Smooth muscle cell of the brain vasculature (primary cell): ENCODE measurements at regions not wholly inside any gene's neighbourhood (a gene's known extent, or its start where the extent isn't known, plus 50 kb on each side); places are given as distances from the start of the nearest gene placed in this dataset.
"Not testable (repeated sequence)": the region's sequence is repeated elsewhere in the genome, so short reads cannot be mapped to it uniquely, and the experiment has no call there.

ENCODE experiments used
- DNase-seq: peaks from one replicate; pipeline ENCODE4 v3.0.0-alpha.2; 2012; ENCODE audit warnings: low read depth, low spot score

DNA sequence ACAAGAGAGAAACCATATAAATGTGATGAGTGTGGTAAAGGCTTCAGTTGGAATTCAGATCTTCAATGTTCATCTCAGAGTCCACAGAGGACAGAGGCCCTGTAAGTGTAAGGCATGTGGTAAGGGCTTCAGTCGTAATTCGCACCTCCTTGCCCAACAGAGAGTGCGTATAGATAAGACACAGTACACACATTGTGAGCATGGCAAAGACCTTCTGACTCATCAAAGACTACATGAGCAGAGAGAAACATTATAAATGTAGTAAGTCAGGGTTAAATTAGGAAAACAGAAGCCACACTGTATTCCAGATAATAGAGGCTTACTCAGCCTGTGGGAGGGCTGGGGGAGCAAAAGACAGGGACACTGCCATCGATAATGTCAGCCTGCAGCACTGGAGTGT lies 98.1 kb upstream of the GPR39 start:
- DNase-seq, result not testable (repeated sequence)

DNA sequence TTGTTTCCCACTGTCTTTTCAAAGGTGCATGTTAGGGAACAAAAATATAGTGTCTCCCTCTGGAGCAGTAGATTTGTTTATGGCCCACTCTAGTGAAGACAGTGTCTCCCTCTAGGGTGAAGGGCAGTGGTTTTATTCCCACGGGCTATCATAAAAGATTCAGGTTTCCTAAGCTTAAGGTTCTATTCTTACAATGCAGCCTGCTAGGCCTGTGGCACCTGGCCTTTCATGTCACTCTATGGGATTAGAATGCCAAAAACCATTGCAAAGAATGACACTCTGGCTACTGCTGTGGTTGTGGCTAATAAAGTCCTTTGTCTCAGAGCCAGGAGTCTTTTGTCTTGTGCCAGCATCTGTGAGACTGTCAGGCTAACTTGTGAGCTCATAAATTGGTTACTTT lies 92.6 kb upstream of the GPR39 start:
- not testable (repeated sequence) for DNase-seq

DNA sequence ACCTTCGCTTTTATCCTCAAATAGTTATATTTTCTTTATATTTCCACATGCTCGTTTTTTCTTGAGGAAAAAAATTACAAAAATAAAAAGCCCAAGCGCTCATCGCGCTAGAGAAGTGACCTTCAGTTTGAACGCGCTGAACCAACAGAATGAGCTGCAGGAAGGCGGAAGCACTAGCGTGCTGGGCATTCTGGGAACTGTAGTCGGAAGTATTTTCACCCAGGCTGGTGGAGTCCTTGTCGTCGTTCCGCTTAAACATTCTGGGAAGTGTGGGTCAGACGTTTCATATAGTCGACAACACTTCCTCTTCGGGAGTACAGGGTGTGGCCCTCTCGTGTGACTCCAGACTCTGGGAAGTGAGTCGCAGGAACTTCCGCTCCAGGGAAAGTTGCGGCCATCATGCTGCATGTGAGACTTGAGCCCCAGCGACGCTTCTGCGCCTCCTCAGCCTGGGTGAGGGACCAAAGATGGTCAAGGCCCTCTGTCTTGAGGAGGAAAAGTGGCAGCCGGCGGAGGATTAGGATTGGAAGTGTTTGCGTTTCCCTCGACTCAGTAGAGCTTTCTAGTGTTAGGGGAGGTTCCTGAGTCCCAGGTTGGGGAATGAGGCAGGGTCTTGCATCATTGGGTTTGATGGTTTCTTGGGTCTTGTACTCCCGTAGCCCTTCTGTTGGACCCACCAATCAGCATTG lies 84.1 kb upstream of the GPR39 start:
- not testable (repeated sequence) for DNase-seq

DNA sequence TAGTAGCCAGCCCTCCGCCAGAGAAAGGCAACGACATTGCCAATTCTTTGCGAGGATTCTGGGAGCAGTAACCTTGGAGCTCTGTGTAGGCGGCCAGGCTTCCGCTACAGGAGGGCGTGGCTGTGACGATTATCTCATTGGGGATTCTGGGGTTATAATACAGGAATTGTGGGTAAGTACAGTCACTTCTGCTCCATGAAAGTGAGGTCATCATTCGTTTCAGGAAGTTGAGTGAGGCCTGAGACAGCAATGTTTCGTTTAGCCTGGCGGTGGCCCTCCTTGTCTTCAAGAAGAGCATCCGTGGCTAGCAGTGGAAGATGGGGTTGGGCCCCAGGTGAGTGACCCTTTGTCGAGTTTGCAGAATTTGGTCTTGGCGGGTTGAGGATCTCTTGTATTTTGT lies 79.5 kb upstream of the GPR39 start:
- DNase-seq, result not testable (repeated sequence)

DNA sequence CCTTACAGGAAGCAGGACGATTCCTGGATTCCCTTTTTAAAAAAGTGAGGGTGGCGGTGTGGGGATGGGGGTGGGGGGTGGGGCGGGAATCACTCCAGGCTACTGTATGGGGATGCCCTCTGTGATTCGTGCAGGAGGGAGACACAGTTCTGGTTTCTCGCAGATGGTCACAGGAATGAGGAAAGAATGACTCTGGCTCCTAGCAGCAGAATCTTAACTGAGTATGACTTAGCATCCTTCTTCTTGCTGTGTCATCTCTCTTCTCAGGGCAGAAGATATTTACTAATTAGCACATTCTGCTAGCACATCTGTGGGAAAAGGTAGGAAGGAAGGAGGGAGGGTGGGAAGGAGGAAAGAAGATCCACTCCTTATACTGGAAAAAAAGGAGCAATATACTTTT lies 78.8 kb upstream of the GPR39 start:
- DNase-seq, result not testable (repeated sequence)

DNA sequence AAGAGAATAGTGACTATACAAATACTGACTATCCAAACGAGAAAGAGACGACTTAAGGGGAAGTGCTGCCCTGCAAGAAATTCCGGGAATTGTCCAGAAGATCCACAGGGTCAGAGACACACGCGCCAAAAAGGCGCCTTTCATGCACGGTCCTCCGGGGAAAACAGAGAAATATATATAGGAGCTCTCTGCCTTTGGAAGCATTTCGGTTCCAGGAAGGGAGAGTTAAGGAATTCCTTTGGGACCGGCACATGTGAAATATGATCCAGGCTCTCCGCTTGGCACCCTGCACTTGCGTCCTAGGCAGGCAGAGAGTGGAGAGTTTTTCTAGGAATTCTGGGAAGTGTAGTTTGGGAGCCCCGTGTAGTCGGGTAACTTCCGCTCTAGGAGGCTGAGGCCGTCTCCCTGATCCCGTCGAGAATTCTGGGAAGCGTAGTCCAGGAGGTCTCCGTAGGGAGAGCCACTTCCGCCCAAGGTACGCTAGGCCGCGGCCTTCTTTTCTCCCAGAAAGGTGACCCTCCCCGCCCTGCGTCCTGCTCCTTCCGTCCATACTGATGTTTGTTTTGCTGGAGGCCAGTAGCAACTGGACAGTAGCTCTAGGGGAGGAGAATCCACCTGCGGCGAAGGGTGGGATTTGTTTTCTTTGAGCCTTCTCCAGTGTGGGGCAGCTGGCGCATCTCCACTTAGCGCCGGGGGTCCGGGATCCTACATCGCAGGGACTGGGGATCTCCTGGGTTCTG lies 69.4 kb upstream of the GPR39 start:
- DNase-seq, result peak; percentile 29

DNA sequence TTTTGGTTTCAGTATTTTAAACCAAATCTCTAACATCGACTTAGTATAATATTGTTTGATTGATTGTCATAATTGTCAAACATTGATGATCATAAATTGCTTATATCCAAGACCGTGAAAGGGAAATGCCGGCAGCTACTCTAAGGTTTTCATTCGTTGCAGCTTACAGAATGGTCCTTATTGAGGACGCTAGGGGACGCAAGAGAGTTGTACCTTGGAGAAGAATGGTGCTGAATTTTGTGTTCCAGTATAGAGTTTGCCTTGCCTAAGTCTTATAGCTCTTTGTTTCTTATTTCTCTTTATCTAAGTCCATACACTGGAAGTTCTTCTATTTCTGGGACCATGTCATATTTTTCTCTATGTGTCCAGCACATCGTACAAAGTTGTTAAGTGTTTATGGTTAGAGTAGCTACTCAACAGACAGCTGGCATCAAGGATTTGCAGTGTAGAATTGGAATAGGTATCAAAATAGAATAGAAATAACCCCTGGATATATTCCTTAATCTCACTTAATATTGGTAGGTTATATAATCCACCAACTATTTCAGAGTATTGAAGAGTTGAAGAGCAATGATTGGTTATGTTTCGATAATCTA lies 67.4 kb upstream of the GPR39 start:
- DNase-seq, result peak; percentile 28

DNA sequence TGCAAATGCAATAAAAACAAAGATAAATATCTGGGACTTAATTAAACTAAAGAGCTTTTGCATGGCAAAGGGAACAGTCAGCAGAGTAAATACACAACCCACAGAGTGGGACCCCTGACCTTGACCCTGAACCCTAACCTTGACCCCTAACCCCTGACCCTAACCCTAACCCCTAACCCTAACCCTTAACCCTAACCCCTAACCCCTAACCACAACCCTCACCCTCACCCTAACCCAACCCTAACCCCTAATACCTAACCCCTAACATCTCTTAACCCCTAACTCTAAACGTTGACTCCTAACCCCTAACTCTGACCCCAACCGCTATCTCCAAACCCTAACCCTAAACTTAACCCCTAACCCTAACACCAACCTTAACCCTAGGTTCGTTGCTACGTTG lies 64.9 kb upstream of the GPR39 start:
- not testable (repeated sequence) for DNase-seq

DNA sequence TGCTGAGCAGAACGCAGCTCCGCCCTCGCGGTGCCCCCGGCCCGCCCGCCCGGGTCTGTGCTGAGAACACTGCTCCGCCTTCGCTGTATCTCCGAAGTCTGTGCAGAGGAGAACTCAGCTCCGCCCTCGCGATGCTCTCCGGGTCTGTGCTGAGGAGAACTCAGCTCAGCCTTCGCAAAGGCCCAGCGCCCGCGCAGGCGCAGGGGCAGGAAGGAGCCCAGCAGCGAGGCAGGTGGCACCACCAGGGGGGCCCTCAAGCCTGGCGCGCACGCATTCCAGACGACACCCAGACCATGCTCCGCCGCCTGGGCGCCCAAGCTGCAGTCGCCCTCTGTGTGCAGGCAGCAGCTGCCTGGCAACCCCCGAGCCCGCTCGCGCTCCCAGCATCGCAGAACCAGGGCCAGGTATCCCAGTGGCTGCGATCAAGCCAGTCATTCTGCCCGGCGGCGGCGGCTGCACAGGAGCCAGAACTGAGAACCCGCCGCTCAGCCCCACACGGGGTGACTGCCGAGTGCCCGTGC lies 64.1 kb upstream of the GPR39 start:
- not testable (repeated sequence) for DNase-seq

DNA sequence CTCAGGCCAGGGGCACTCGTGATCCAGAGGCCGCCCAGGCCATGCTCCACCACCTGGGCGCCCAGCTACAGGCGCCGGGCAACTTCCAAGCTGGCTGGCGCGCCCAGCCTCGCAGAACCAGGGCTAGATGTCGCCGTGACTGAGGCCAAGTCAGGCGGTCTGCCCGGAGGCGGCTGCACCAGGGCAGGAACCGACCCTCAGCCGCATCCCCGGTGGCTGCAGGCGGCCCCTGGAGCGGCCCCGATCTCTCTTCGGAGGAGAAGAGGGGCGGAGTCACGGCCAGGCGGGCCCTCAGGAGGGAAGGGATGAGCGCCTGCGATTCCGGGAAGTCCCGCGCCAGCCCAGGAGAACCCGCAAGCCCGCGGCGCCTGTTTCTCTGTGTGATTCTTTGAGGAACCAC lies 63.2 kb upstream of the GPR39 start:
- not testable (repeated sequence) for DNase-seq

DNA sequence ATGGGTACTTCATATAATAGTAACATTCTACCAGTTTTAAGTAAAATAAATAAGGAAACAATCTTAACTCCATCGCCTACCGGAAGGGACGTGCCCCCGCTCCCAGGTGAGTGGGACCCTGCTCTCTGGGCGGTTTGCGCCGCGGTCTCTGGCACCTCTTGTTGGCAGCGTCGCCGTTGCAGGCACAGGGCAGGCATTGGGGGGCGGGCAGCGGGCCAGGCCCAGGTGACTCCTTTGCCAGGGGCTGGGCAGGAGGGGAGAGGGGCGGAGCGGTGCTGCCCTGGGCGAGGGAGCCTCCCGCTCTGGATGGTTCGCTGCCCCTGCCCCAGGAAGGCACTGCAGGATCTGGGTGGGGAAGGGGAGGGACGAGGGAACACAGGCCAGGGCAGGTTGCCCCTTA lies 55.6 kb upstream of the GPR39 start:
- DNase-seq, result not testable (repeated sequence)

DNA sequence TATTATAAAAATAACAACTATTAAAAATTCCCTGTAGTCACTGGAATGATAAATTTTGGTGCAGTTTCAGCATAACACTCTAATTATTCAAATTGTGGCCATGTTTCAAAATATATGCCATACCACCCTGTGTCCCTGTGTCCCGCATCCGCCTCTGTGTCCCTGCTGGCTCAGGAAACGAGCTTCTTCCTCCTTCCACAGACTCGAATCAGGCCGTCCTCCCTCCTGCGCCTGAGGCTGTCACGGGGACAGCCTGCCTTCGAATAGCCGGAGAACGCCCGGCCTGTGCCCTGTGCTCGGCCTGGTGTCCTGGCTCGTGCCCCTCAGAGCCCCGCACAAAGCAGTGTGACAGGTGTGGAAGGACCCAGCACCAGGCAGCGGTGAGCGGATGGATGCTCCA lies 55.1 kb upstream of the GPR39 start:
- DNase-seq, result not testable (repeated sequence)

DNA sequence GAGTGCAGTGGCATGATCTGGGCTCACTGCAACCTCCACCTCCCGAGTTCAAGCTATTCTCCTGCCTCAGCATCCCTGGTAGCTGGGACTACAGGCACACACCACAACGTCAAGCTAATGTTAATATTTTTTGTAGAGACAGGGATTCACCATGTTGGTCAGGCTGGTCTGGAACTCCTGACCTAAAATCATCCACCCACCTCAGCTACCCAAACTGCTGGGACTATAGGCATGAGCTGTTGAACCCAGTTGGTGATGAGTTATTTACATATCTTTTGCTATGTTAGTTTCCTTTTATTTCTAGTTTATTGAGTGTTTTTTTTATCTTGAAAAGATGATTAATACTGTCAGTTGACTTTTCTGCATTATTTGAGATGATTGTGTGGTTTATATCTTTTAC lies 53.3 kb upstream of the GPR39 start:
- not testable (repeated sequence) for DNase-seq

DNA sequence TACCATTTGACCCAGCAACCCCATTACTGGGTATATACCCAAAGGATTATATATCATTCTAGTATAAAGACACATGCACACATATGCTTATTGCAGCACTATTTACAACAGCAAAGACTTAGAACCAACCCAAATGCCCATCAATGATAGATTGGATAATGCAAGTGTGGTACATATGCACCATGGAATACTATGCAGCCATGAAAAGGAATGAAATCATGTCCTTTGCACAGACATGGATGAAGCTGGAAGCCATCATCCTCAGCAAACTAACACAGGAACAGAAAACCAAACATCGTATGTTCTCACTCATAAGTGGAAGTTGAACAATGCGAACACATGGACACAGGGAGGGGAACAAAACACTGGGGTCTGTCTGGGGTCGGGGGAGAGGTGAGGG lies 50.6 kb upstream of the GPR39 start:
- DNase-seq, result not testable (repeated sequence)

DNA sequence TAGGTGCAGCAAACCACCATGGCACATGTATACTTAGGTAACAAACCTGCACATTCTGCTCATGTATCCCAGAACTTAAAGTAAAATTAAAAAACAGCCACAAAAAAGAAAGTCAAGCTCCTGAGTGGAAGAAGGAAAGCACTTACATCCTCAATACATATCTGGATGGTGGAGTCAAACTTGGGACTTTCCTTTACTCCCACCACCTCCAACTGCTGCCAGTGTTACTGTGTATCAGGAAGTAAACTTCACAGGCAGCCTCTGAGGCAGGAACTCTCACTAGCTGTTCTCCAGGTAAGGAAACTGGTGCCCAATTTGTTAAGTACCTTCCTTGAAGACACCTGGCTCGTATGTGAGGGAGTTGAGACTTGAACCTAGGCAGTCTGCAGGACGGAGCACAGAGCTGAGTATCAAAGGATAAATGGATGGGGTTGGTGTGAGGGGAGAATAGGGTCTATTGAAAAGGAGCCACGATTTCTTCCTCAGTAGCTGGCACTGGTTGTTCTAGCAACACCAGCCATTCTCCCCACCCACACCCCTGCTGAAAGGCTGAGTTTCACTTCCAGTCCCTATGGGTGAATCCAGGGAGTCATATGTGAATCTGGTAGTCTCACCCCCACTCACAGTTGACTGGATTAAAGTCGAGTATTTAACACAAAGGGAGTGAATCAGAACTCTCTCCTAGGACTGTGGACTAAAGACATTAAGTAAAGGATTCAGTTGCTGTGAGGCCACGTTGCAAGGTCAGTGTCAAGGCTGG lies 50.0 kb upstream of the GPR39 start:
- no peak for DNase-seq
